A549 (cell line): ENCODE measurements at regions not wholly inside any gene's neighbourhood (a gene's known extent, or its start where the extent isn't known, plus 50 kb on each side); places are given as distances from the start of the nearest gene placed in this dataset.

Experiments
- ATAC-seq, 2 experiments: fragments of 200-7000 bp in 1 of 2; fragments of >200 bp in 1 of 2; cut with Nextera tagmentation in 1 of 2; cut with Tn5 transposase in 1 of 2; 3 replicates each; pipeline versions ENCODE4 v1.8.0 to v1.9.1; 2018 to 2020; ENCODE audit warnings: mild to moderate bottlenecking in 1 of 2, moderate library complexity in 1 of 2
- CTCF ChIA-PET: fragments of 300-600 bp; sonication (Branson Sonifier 250); formaldehyde crosslinking; extraction: SDS; loops from one replicate; lab custom pipeline; 2021; ENCODE audit warnings: antibody characterized with exemption, inconsistent platforms; lab: Yijun Ruan, JAX
- POLR2A ChIA-PET: fragments of 350-600 bp; formaldehyde crosslinking; extraction: SDS; loops from one replicate; lab custom pipeline; 2021; ENCODE audit warnings: antibody characterized with exemption, inconsistent platforms; lab: Yijun Ruan, JAX
- DNase-seq, 2 experiments: peaks; one replicate each; pipeline versions ENCODE4 v3.0.0 to v3.0.0-alpha.2; 2011 to 2016; ENCODE audit warnings: low read depth in 1 of 2, low spot score in 1 of 2
- FAIRE-seq: peaks from 2 replicates; lab custom pipeline; 2011; peaks lifted over from hg19 to GRCh38; lab: Jason Lieb, UNC
- H3K27ac ChIP-seq, 2 experiments: fragments of >200 bp; sonication (Bioruptor Twin); formaldehyde crosslinking; 3 replicates each; pipeline ENCODE4 v1.5.1; 2016 to 2017
- H3K4me1 ChIP-seq: fragments of >200 bp; sonication (Bioruptor Twin); formaldehyde crosslinking; 3 replicates; pipeline ENCODE4 v1.6.1; 2016
- H3K4me2 ChIP-seq: fragments of >200 bp; sonication (Bioruptor Twin); formaldehyde crosslinking; 3 replicates; pipeline ENCODE4 v1.6.1; 2016
- H3K4me3 ChIP-seq: fragments of >200 bp; sonication (Bioruptor Twin); formaldehyde crosslinking; 3 replicates; pipeline ENCODE4 v1.5.1; 2016
- H3K9me3 ChIP-seq: fragments of >200 bp; sonication (Bioruptor Twin); formaldehyde crosslinking; 3 replicates; pipeline ENCODE4 v1.6.1; 2016
- CHD2 ChIP-seq: fragments of 150-350 bp; IDR thresholded peaks from 2 replicates; pipeline ENCODE4 v1.6.1; 2014; ENCODE audit warnings: low read length; ENCODE audit not compliant: partially characterized antibody
- CHD4 ChIP-seq: fragments of 200-600 bp; sonication (generic); IDR thresholded peaks from 2 replicates; pipeline ENCODE4 v1.6.1; 2016; ENCODE audit warnings: antibody characterized with exemption, mild to moderate bottlenecking, borderline replicate concordance
- EHF ChIP-seq: fragments of 250-450 bp; sonication (Bioruptor Pico); IDR thresholded peaks from 2 replicates; pipeline ENCODE4 v1.5.0; 2020; ENCODE audit warnings: mild to moderate bottlenecking
- FOSL2 ChIP-seq, 2 experiments: fragments of 450-650 bp in 1 of 2; fragments of >200 bp in 1 of 2; sonication (Bioruptor Twin) in 1 of 2; formaldehyde crosslinking; IDR thresholded peaks; 2 replicates each; pipeline versions ENCODE4 v1.5.0 to v1.6.1; 2016 to 2020; ENCODE audit warnings: mild to moderate bottlenecking in 1 of 2, moderate library complexity in 1 of 2
- FOXS1 ChIP-seq: fragments of 250-450 bp; sonication (Bioruptor Pico); IDR thresholded peaks from 2 replicates; pipeline ENCODE4 v1.5.0; 2020; ENCODE audit warnings: mild to moderate bottlenecking, moderate library complexity
- HOXB13 ChIP-seq: fragments of 250-450 bp; sonication (Bioruptor Pico); IDR thresholded peaks from 2 replicates; pipeline ENCODE4 v1.5.0; 2020; ENCODE audit warnings: low read depth, mild to moderate bottlenecking, moderate library complexity
- JUN ChIP-seq, 2 experiments: fragments of >200 bp; sonication (Bioruptor Twin); formaldehyde crosslinking; IDR thresholded peaks; 2 replicates in 1 of 2; 3 replicates in 1 of 2; pipeline ENCODE4 v1.6.1; 2016 to 2017
- KDM1A ChIP-seq: fragments of 200-600 bp; sonication (generic); IDR thresholded peaks from 2 replicates; pipeline ENCODE4 v1.6.1; 2016; ENCODE audit warnings: low read depth, mild to moderate bottlenecking
- MAFK ChIP-seq: fragments of 450-650 bp; IDR thresholded peaks from 2 replicates; pipeline ENCODE4 v1.6.1; 2014; ENCODE audit not compliant: partially characterized antibody
- NFE2L2 ChIP-seq: fragments of 150-350 bp; conservative IDR thresholded peaks from 2 replicates; pipeline ENCODE4 v1.6.1; 2014; ENCODE audit warnings: low read length
- NPAS2 ChIP-seq: fragments of 250-450 bp; sonication (Bioruptor Pico); IDR thresholded peaks from 2 replicates; pipeline ENCODE4 v1.8.0; 2022; ENCODE audit warnings: mild to moderate bottlenecking, moderate library complexity, borderline replicate concordance
- POLR2A ChIP-seq: IDR thresholded peaks from 2 replicates; pipeline ENCODE4 v1.6.1; 2012; ENCODE audit warnings: mild to moderate bottlenecking, low read length
- POLR2AphosphoS2 ChIP-seq: conservative IDR thresholded peaks from 2 replicates; pipeline ENCODE4 v1.6.1; 2012; ENCODE audit warnings: low read length, improper control_type of control experiment, inconsistent platforms
- RAD21 ChIP-seq, 2 experiments: fragments of >200 bp in 1 of 2; sonication (Bioruptor Twin) in 1 of 2; formaldehyde crosslinking in 1 of 2; IDR thresholded peaks in 1 of 2; conservative IDR thresholded peaks in 1 of 2; 2 replicates in 1 of 2; 3 replicates in 1 of 2; pipeline ENCODE4 v1.6.1; 2012 to 2018; ENCODE audit warnings: inconsistent platforms in 1 of 2
- SMC3 ChIP-seq: fragments of >200 bp; sonication (Bioruptor Twin); formaldehyde crosslinking; IDR thresholded peaks from 3 replicates; pipeline ENCODE4 v1.6.1; 2018; ENCODE audit warnings: inconsistent platforms
- ZC3H11A ChIP-seq: fragments of 450-650 bp; IDR thresholded peaks from 2 replicates; pipeline ENCODE4 v1.6.1; 2014; ENCODE audit warnings: antibody characterized with exemption, mild to moderate bottlenecking
- WGBS: methylation state at CpG from one replicate; pipeline ENCODE4 v1.1.6; 2017; ENCODE audit errors: missing lambda C conversion rate; 5-methylcytosine and 5-hydroxymethylcytosine counted together
- TF ChIP-seq, protein P1 (sequence below): fragments of 200-600 bp; sonication (generic); IDR thresholded peaks from 2 replicates; pipeline ENCODE4 v1.6.1; 2016; ENCODE audit warnings: antibody characterized with exemption, mild to moderate bottlenecking, moderate library complexity
- TF ChIP-seq, protein P2 (sequence below): fragments of 450-650 bp; IDR thresholded peaks from 2 replicates; pipeline ENCODE4 v1.6.1; 2014; ENCODE audit warnings: antibody characterized with exemption
- TF ChIP-seq, protein P3 (sequence below): fragments of 250-450 bp; sonication (Bioruptor Pico); IDR thresholded peaks from 2 replicates; pipeline ENCODE4 v1.5.0; 2020; ENCODE audit warnings: low read depth, mild to moderate bottlenecking, moderate library complexity
- TF ChIP-seq, protein P4 (sequence below): fragments of >200 bp; sonication (Bioruptor Twin); formaldehyde crosslinking; IDR thresholded peaks from 2 replicates; pipeline ENCODE4 v1.6.1; 2016

DNA sequence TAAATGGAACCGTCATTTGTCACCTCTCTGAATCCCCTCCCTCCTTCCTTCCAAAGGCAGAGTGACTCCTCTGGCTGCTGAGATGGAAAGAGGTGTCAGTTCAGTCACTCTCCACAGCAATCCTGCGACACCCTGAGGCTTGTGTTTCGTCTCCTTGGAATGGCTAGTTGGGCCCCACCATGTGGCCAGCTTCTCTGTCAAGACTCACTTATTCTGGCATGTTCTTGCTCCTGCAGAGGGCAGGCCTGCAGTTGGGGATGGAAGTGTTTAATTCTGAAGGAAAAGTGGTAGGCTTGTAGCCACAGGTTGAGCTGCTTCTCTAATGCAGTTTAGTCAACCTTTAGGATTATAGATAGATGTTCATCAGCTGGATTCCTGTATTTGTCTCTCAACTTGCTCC lies 149.6 kb downstream of the LMO4 start:
- FAIRE-seq (no peak), DNase-seq (peak in 1 of 2 experiments; percentile 31), ATAC-seq (no peak)
- 72% methylated on average over 3 of the region's 3 CpGs for WGBS
- no peaks in the 10 kb centered on the region for H3K9me3 ChIP-seq
- no peak overlapping the region for H3K27ac ChIP-seq
- no peaks in the 10 kb centered on the region for H3K4me1 ChIP-seq
- H3K4me3 ChIP-seq: no peak overlapping the region
- CTCF ChIA-PET: no interaction called here
- TF ChIP-seq POLR2A (no peak), RAD21 (conservative IDR thresholded peaks at IDR 0.05 in 1 of 2, IDR thresholded peaks at IDR 0.05 in 1 of 2) (peak in 1 of 2 experiments; percentile 23; a peak in 1 of 5 replicates), KDM1A (no peak), NFE2L2 (no peak), JUN (IDR thresholded peaks at IDR 0.05) (no peak)
- H3K4me2 ChIP-seq: no peak overlapping the region
- POLR2A ChIA-PET: no interaction called here

DNA sequence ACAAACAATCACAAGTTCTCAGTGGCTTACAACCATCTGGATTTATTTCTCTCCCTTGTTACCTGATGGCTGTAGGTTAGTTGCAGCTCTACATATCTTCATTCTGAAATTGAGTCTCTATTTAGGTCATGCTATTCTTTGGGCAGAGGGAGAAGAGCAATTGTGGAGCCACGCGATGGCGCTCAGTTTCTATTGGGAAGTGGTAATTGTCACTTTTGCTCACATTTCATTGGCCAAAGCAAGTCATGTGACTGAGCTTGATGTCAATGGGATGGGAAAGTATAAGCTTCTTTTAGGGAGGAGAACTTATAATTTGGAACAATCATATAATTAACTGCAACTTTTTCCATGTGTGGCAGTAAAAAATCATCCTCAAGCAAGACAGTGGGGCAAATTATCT lies 166.5 kb downstream of the LMO4 start:
- TF ChIP-seq FOSL2 (IDR thresholded peaks at IDR 0.05): no peak
- TF ChIP-seq FOSL2 (CRISPR knock-in tag; IDR thresholded peaks at IDR 0.05): no peak
- no peak for TF ChIP-seq SMC3
- TF ChIP-seq, protein P1, sequence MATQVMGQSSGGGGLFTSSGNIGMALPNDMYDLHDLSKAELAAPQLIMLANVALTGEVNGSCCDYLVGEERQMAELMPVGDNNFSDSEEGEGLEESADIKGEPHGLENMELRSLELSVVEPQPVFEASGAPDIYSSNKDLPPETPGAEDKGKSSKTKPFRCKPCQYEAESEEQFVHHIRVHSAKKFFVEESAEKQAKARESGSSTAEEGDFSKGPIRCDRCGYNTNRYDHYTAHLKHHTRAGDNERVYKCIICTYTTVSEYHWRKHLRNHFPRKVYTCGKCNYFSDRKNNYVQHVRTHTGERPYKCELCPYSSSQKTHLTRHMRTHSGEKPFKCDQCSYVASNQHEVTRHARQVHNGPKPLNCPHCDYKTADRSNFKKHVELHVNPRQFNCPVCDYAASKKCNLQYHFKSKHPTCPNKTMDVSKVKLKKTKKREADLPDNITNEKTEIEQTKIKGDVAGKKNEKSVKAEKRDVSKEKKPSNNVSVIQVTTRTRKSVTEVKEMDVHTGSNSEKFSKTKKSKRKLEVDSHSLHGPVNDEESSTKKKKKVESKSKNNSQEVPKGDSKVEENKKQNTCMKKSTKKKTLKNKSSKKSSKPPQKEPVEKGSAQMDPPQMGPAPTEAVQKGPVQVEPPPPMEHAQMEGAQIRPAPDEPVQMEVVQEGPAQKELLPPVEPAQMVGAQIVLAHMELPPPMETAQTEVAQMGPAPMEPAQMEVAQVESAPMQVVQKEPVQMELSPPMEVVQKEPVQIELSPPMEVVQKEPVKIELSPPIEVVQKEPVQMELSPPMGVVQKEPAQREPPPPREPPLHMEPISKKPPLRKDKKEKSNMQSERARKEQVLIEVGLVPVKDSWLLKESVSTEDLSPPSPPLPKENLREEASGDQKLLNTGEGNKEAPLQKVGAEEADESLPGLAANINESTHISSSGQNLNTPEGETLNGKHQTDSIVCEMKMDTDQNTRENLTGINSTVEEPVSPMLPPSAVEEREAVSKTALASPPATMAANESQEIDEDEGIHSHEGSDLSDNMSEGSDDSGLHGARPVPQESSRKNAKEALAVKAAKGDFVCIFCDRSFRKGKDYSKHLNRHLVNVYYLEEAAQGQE: no peak
- TF ChIP-seq HOXB13 (CRISPR knock-in tag): no peak
- H3K4me1 ChIP-seq: no peaks in the 10 kb centered on the region
- ATAC-seq: no peak
- peak in 1 of 2 experiments; percentile 11 for DNase-seq
- no peak overlapping the region for H3K27ac ChIP-seq
- ChIA-PET CTCF (no interaction called here), POLR2A (interaction anchor here (0.6 kb wide), 1 partner anchor 164 kb away, joined by 4 read pairs; no protein-coding TSS in a partner anchor)
- no peak for FAIRE-seq
- H3K4me2 ChIP-seq: no peak overlapping the region
- 95% methylated on average over 3 of the region's 3 CpGs for WGBS
- H3K4me3 ChIP-seq: no peak overlapping the region
- H3K9me3 ChIP-seq: no peaks in the 10 kb centered on the region

DNA sequence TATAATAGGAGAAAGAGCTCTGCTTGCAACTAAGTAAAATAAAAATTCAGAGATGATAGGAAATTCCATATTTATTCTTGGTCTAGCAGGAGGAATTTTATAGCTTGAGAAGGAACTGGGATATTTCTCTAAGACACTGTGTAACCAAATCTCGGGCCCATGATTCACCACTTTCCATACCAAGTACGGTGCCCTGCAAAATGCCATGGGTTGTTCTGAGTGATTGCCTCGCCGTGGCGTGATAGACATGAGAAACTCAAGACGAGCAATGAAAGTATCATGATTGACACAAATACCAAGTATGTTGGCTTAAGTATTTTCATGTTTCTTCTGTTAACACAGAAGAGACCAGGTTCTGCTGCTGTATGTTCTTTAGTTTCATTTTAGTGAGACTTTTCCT lies 167.2 kb downstream of the LMO4 start:
- FAIRE-seq (no peak), DNase-seq (no peak), ATAC-seq (no peak)
- no peak for TF ChIP-seq CHD2
- no peak for TF ChIP-seq MAFK
- no peak for TF ChIP-seq CHD4
- no peak for TF ChIP-seq FOXS1 (CRISPR knock-in tag)
- no peak for TF ChIP-seq ZC3H11A
- no peak for TF ChIP-seq EHF (CRISPR knock-in tag)
- TF ChIP-seq, protein P2, sequence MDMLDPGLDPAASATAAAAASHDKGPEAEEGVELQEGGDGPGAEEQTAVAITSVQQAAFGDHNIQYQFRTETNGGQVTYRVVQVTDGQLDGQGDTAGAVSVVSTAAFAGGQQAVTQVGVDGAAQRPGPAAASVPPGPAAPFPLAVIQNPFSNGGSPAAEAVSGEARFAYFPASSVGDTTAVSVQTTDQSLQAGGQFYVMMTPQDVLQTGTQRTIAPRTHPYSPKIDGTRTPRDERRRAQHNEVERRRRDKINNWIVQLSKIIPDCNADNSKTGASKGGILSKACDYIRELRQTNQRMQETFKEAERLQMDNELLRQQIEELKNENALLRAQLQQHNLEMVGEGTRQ: no peak
- TF ChIP-seq, protein P3, sequence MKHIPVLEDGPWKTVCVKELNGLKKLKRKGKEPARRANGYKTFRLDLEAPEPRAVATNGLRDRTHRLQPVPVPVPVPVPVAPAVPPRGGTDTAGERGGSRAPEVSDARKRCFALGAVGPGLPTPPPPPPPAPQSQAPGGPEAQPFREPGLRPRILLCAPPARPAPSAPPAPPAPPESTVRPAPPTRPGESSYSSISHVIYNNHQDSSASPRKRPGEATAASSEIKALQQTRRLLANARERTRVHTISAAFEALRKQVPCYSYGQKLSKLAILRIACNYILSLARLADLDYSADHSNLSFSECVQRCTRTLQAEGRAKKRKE (CRISPR knock-in tag): no peak
- TF ChIP-seq, protein P4, sequence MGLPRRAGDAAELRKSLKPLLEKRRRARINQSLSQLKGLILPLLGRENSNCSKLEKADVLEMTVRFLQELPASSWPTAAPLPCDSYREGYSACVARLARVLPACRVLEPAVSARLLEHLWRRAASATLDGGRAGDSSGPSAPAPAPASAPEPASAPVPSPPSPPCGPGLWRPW: no peak
- no peak for TF ChIP-seq POLR2AphosphoS2
- no peak for TF ChIP-seq NPAS2 (CRISPR knock-in tag)
- Histone ChIP-seq H3K4me3 (no peak overlapping the region), H3K4me1 (no peaks in the 10 kb centered on the region), H3K27ac (no peak overlapping the region), H3K9me3 (no peaks in the 10 kb centered on the region), H3K4me2 (no peak overlapping the region)
- CTCF ChIA-PET: interaction anchor here (1.2 kb wide), 1 partner anchor 11 kb away, joined by 3 read pairs; no protein-coding TSS in a partner anchor
- 76% methylated on average over 6 of the region's 6 CpGs for WGBS
- POLR2A ChIA-PET: interaction anchor here (0.6 kb wide), 1 partner anchor 165 kb away, joined by 4 read pairs; no protein-coding TSS in a partner anchor
